ENCODE measurements at regions not wholly inside any gene's neighbourhood (a gene's known extent, or its start where the extent isn't known, plus 50 kb on each side); places are given as distances from the start of the nearest gene placed in this dataset.

GRCh38 chr4:85302756-85303155, 172.2 kb upstream of the ARHGAP24 start:
- Histone ChIP-seq H3K27me3 (ENCODE audit: control insufficient read depth in 2 of 2, insufficient read depth in 2 of 2, low read length in 2 of 2) (no peaks in the 10 kb centered on the region), H3K4me3 (no peak overlapping the region), H2AFZ (ENCODE audit: low read depth, low read length) (no peak overlapping the region), H3K4me2 (ENCODE audit: insufficient read depth, low read length) (no peak overlapping the region), H3K9me1 (ENCODE audit: control insufficient read depth, insufficient read depth, low read length) (no peaks in the 10 kb centered on the region), H3K36me3 (ENCODE audit: control insufficient read depth, insufficient read depth, low read length) (no peaks in the 10 kb centered on the region), H3K27ac (ENCODE audit: extremely low read depth, low read depth, low read length) (no peak overlapping the region), H3K4me1 (replicated peaks in 1 of 2; ENCODE audit: control insufficient read depth in 2 of 2, insufficient read depth in 2 of 2, low read length in 2 of 2) (no peaks in the 10 kb centered on the region), H3K79me2 (ENCODE audit: control insufficient read depth, insufficient read depth, low read length) (no peaks in the 10 kb centered on the region), H3K9me3 (replicated peaks; ENCODE audit: control insufficient read depth, insufficient read depth, low read depth, low read length) (no peaks in the 10 kb centered on the region), H3K9ac (ENCODE audit: insufficient read depth in 1 of 2, low read depth in 2 of 2, low read length in 2 of 2) (no peak overlapping the region), H4K20me1 (replicated peaks; ENCODE audit: control insufficient read depth, insufficient read depth, low read length) (no peaks in the 10 kb centered on the region)
- BruUV-seq (replicated peaks) = no TSS peak
- TF ChIP-seq PCBP2 (IDR thresholded peaks at IDR 0.05; ENCODE audit: low read depth, low read length, poor library complexity, severe bottlenecking) = no peak
- CTCF ChIA-PET (ENCODE audit: low intra/inter-chr PET ratio) = no interaction called here
- no peak for DNase-seq (ENCODE audit: extremely low read depth in 1 of 4, low spot score in 3 of 4)
- 2% methylated on average over 4 of the region's 4 CpGs for WGBS (ENCODE audit: insufficient coverage, low coverage, missing lambda C conversion rate)
- ATAC-seq = no peak
- FAIRE-seq = no peak
- POLR2A ChIA-PET = no interaction called here
- in situ Hi-C loops (cut with MboI) = no loop called here
- intact Hi-C loops (cut with micrococcal nuclease) = no loop called here

GRCh38 chr4:85318415-85318814, 156.5 kb upstream of the ARHGAP24 start:
- no peak for DNase-seq (ENCODE audit: extremely low read depth in 1 of 4, low spot score in 3 of 4)
- in situ Hi-C loops (cut with MboI) (no loop called here), intact Hi-C loops (cut with micrococcal nuclease) (no loop called here)
- Histone ChIP-seq H3K27me3 (ENCODE audit: control insufficient read depth in 2 of 2, insufficient read depth in 2 of 2, low read length in 2 of 2) (no peaks in the 10 kb centered on the region), H4K20me1 (replicated peaks; ENCODE audit: control insufficient read depth, insufficient read depth, low read length) (no peaks in the 10 kb centered on the region), H3K4me3 (no peak overlapping the region), H3K79me2 (ENCODE audit: control insufficient read depth, insufficient read depth, low read length) (no peaks in the 10 kb centered on the region), H3K4me2 (ENCODE audit: insufficient read depth, low read length) (no peak overlapping the region), H3K4me1 (replicated peaks in 1 of 2; ENCODE audit: control insufficient read depth in 2 of 2, insufficient read depth in 2 of 2, low read length in 2 of 2) (no peaks in the 10 kb centered on the region), H3K9ac (ENCODE audit: insufficient read depth in 1 of 2, low read depth in 2 of 2, low read length in 2 of 2) (no peak overlapping the region), H3K9me3 (replicated peaks; ENCODE audit: control insufficient read depth, insufficient read depth, low read depth, low read length) (no peaks in the 10 kb centered on the region), H3K36me3 (ENCODE audit: control insufficient read depth, insufficient read depth, low read length) (no peaks in the 10 kb centered on the region), H2AFZ (ENCODE audit: low read depth, low read length) (no peak overlapping the region), H3K27ac (ENCODE audit: extremely low read depth, low read depth, low read length) (no peak overlapping the region), H3K9me1 (ENCODE audit: control insufficient read depth, insufficient read depth, low read length) (no peaks in the 10 kb centered on the region)
- POLR2A ChIA-PET = interaction anchor here (0.6 kb wide), 1 partner anchor 64 kb away, joined by 3 read pairs; no protein-coding TSS in a partner anchor
- no peak for FAIRE-seq
- TF ChIP-seq XRCC4 (IDR thresholded peaks at IDR 0.05; ENCODE audit: extremely low read depth, insufficient read depth, insufficient read length) (no peak), HMG20A (CRISPR knock-in tag; conservative IDR thresholded peaks at IDR 0.05) (no peak), HIVEP1 (CRISPR knock-in tag; IDR thresholded peaks at IDR 0.05) (no peak), MCM2 (IDR thresholded peaks at IDR 0.05; ENCODE audit: low read depth) (no peak), HDAC2 (IDR thresholded peaks at IDR 0.05) (no peak), PCBP2 (IDR thresholded peaks at IDR 0.05; ENCODE audit: low read depth, low read length, poor library complexity, severe bottlenecking) (no peak), CREB5 (CRISPR knock-in tag; IDR thresholded peaks at IDR 0.05) (no peak)
- BruUV-seq (replicated peaks) = no TSS peak
- CTCF ChIA-PET (ENCODE audit: low intra/inter-chr PET ratio) = no interaction called here
- ATAC-seq = no peak

Data from K562 (cell line).